HCT116 (cell line): ENCODE measurements at regions not wholly inside any gene's neighbourhood (a gene's known extent, or its start where the extent isn't known, plus 50 kb on each side); places are given as distances from the start of the nearest gene placed in this dataset.

ENCODE experiments used
- ATAC-seq: fragments of 200-7000 bp; cut with Tn5 transposase; 2 replicates; pipeline ENCODE4 v1.9.1; 2020; ENCODE audit warnings: mild to moderate bottlenecking, moderate library complexity
- BruUV-seq: library from RNA; stranded (reverse); fragments of 400-500 nt; replicated peaks from 2 replicates; lab custom pipeline; 2021; lab: Mats Ljungman, UMichigan
- CTCF ChIA-PET: fragments of 300-600 bp; sonication (Branson Sonifier 250); formaldehyde crosslinking; loops from one replicate; lab custom pipeline; 2021; ENCODE audit warnings: antibody characterized with exemption; lab: Charles Lee
- POLR2A ChIA-PET: fragments of 300-600, 350-600 bp; sonication (Branson Sonifier 250); formaldehyde crosslinking; loops from one replicate; lab custom pipeline; 2021; ENCODE audit warnings: antibody characterized with exemption; lab: Charles Lee
- RAD21 ChIA-PET, 2 experiments: fragments of 300-600 bp; sonication (Branson Sonifier 250); formaldehyde crosslinking; loops; one replicate each; lab custom pipeline; 2023; ENCODE audit warnings: low total read pairs in 2 of 2; ENCODE audit not compliant: uncharacterized antibody in 2 of 2, unreplicated experiment in 2 of 2, low non-redundant PET in 1 of 2; lab: Charles Lee
- DNase-seq: peaks from one replicate; pipeline ENCODE4 v3.0.0-alpha.2; 2010; ENCODE audit warnings: low read depth, low spot score
- H2AFZ ChIP-seq: fragments of 200-600 bp; shearing (Covaris generic), sonication (generic); 2 replicates; pipeline ENCODE4 v1.6.1; 2017; ENCODE audit warnings: low read depth, mixed run types, mixed read lengths, antibody characterized with exemption, low read length; ENCODE audit not compliant: poor library complexity, severe bottlenecking
- H3K27ac ChIP-seq: 2 replicates; pipeline ENCODE4 v1.5.1; 2012; ENCODE audit warnings: low read depth, low read length
- H3K27me3 ChIP-seq: fragments of 200-600 bp; sonication (generic); 2 replicates; pipeline ENCODE4 v1.6.1; 2016; ENCODE audit warnings: mixed run types, low read length, mixed read lengths; ENCODE audit not compliant: insufficient read depth
- H3K36me3 ChIP-seq, 2 experiments: fragments of 200-500 bp in 1 of 2; fragments of 200-600 bp in 1 of 2; sonication (Bioruptor generic) in 1 of 2; sonication (generic) in 1 of 2; 2 replicates each; pipeline versions ENCODE4 v1.5.1 to v1.6.1; 2014 to 2016; ENCODE audit warnings: low read length in 2 of 2, inconsistent platforms in 1 of 2, mixed read lengths in 1 of 2, mixed run types in 1 of 2; ENCODE audit not compliant: insufficient read depth in 2 of 2, control insufficient read depth in 1 of 2
- H3K4me1 ChIP-seq, 2 experiments: fragments of 200-600 bp in 1 of 2; sonication (generic) in 1 of 2; 2 replicates each; pipeline versions ENCODE4 v1.5.1 to v1.6.1; 2012 to 2017; ENCODE audit warnings: low read length in 2 of 2, inconsistent platforms in 1 of 2, mild to moderate bottlenecking in 1 of 2, mixed read lengths in 1 of 2, mixed run types in 1 of 2, moderate library complexity in 1 of 2; ENCODE audit not compliant: insufficient read depth in 2 of 2, control insufficient read depth in 1 of 2
- H3K4me2 ChIP-seq: fragments of 200-600 bp; sonication (generic); 2 replicates; pipeline ENCODE4 v1.6.1; 2017; ENCODE audit warnings: mixed run types, low read length, mixed read lengths
- H3K4me3 ChIP-seq, 2 experiments: fragments of 200-600 bp in 1 of 2; sonication (generic) in 1 of 2; replicated peaks in 1 of 2; 2 replicates each; pipeline ENCODE4 v1.5.1; 2011 to 2016; ENCODE audit warnings: low read length in 2 of 2, control low read depth in 1 of 2, low read depth in 1 of 2, mild to moderate bottlenecking in 1 of 2, mixed read lengths in 1 of 2, mixed run types in 1 of 2
- H3K79me2 ChIP-seq: fragments of 200-600 bp; sonication (generic); 2 replicates; pipeline ENCODE4 v1.6.1; 2017; ENCODE audit warnings: mild to moderate bottlenecking, mixed run types, low read length, moderate library complexity, mixed read lengths; ENCODE audit not compliant: insufficient read depth
- H3K9ac ChIP-seq: fragments of 200-600 bp; sonication (generic); 2 replicates; pipeline ENCODE4 v1.6.1; 2016; ENCODE audit warnings: low read length, mixed read lengths
- H3K9me2 ChIP-seq: fragments of 200-600 bp; sonication (generic), shearing (Covaris generic); 2 replicates; pipeline ENCODE4 v1.6.1; 2017; ENCODE audit warnings: mixed run types, mild to moderate bottlenecking, moderate library complexity; ENCODE audit not compliant: insufficient read depth
- H3K9me3 ChIP-seq, 2 experiments: fragments of 200-500 bp in 1 of 2; fragments of 200-600 bp in 1 of 2; sonication (Bioruptor generic) in 1 of 2; sonication (generic) in 1 of 2; 2 replicates each; pipeline ENCODE4 v1.6.1; 2014 to 2017; ENCODE audit warnings: low read length in 2 of 2, mixed read lengths in 2 of 2, inconsistent platforms in 1 of 2, low read depth in 1 of 2, mild to moderate bottlenecking in 1 of 2, mixed run types in 1 of 2, moderate library complexity in 1 of 2; ENCODE audit not compliant: control insufficient read depth in 1 of 2, insufficient read depth in 1 of 2
- H4K20me1 ChIP-seq: fragments of 200-600 bp; sonication (generic), shearing (Covaris generic); 2 replicates; pipeline ENCODE4 v1.6.1; 2017; ENCODE audit warnings: mixed run types, mild to moderate bottlenecking, moderate library complexity; ENCODE audit not compliant: insufficient read depth
- CBX3 ChIP-seq: IDR thresholded peaks from 2 replicates; pipeline ENCODE4 v1.6.1; 2012; ENCODE audit warnings: low read depth
- CTCF ChIP-seq, 3 experiments: fragments of 200-600 bp in 1 of 3; sonication (generic) in 1 of 3; IDR thresholded peaks in 2 of 3; conservative IDR thresholded peaks in 1 of 3; 2 replicates each; pipeline ENCODE4 v1.5.1; 2012 to 2017; ENCODE audit warnings: low read depth in 2 of 3, low read length in 2 of 3, antibody characterized with exemption in 1 of 3, borderline replicate concordance in 1 of 3, control low read depth in 1 of 3, mild to moderate bottlenecking in 1 of 3, mixed read lengths in 1 of 3, mixed run types in 1 of 3, moderate library complexity in 1 of 3; ENCODE audit not compliant: insufficient read depth in 1 of 3
- EGR1 ChIP-seq: IDR thresholded peaks from 2 replicates; pipeline ENCODE4 v1.6.1; 2012; ENCODE audit warnings: low read depth
- EZH2 ChIP-seq: fragments of 200-600 bp; sonication (generic); IDR thresholded peaks from 2 replicates; pipeline ENCODE4 v1.6.1; 2017; ENCODE audit warnings: antibody characterized with exemption, mixed run types
- EZH2phosphoT487 ChIP-seq: fragments of 200-600 bp; IDR thresholded peaks from 2 replicates; pipeline ENCODE4 v1.6.1; 2018; ENCODE audit warnings: antibody characterized with exemption, borderline replicate concordance
- JUND ChIP-seq: IDR thresholded peaks from 2 replicates; pipeline ENCODE4 v1.6.1; 2012
- POLR2AphosphoS5 ChIP-seq: IDR thresholded peaks from 2 replicates; pipeline ENCODE4 v1.6.1; 2011; ENCODE audit warnings: mild to moderate bottlenecking, low read depth, low read length, moderate library complexity
- RAD21 ChIP-seq: IDR thresholded peaks from 2 replicates; pipeline ENCODE4 v1.6.1; 2012; ENCODE audit warnings: low read depth, mild to moderate bottlenecking
- SP1 ChIP-seq: IDR thresholded peaks from 2 replicates; pipeline ENCODE4 v1.6.1; 2012; ENCODE audit warnings: low read depth
- SRF ChIP-seq: IDR thresholded peaks from 2 replicates; pipeline ENCODE4 v1.6.1; 2012; ENCODE audit warnings: low read depth
- TCF7L2 ChIP-seq: IDR thresholded peaks from 2 replicates; pipeline ENCODE4 v1.7.0; 2011; ENCODE audit warnings: borderline replicate concordance, inconsistent platforms; ENCODE audit not compliant: insufficient read depth, insufficient read length; ENCODE audit errors: extremely low read depth
- ZFX ChIP-seq: fragments of 450-650 bp; IDR thresholded peaks from 2 replicates; pipeline ENCODE4 v1.6.1; 2017
- ZNF274 ChIP-seq: fragments of 200-500 bp; sonication (Bioruptor generic); IDR thresholded peaks from 2 replicates; pipeline ENCODE4 v1.6.1; 2014; ENCODE audit warnings: mild to moderate bottlenecking, low read depth, low read length, inconsistent platforms
- intact Hi-C: fragments of 100-400 bp; cut with micrococcal nuclease; formaldehyde crosslinking; loops from 2 replicates; pipeline ENCODE4 v1.10.0; 2022
- TF ChIP-seq, protein P1 (sequence below): IDR thresholded peaks from 2 replicates; pipeline ENCODE4 v1.6.1; 2012; ENCODE audit warnings: low read depth

DNA sequence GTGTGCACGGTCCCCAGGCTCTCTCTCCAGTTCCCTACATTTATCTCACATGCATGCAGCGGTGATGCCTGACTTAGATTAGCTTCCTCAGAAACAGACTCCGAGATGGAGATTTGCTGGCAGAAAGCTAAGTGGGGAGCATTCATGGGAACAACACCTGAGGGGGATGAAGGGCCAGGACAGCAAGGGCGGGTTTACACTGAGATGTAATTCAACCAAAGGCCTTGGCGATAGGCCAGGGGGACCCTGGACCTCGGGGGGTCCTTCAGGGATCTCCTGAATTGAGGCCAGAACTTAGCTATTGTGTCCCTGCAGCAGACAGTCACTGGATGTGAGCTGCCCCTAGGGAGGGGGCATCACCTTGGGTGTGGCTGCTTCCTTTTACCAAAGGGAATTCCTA is 246.1 kb upstream of the CSF3R start:
- intact Hi-C loops = no loop called here

More for the DNA sequence above, 246.1 kb upstream of the CSF3R start:
- Histone ChIP-seq H3K9me3 (no peaks in the 10 kb centered on the region), H4K20me1 (no peaks in the 10 kb centered on the region), H3K9me2 (no peaks in the 10 kb centered on the region), H2AFZ (no peak overlapping the region), H3K4me1 (no peaks in the 10 kb centered on the region), H3K27ac (no peak overlapping the region), H3K27me3 (peaks cover 25% of the 10 kb centered on the region), H3K9ac (no peak overlapping the region), H3K4me2 (no peak overlapping the region), H3K79me2 (no peaks in the 10 kb centered on the region), H3K4me3 (no peak overlapping the region), H3K36me3 (no peaks in the 10 kb centered on the region)
- POLR2A ChIA-PET = no interaction called here
- DNase-seq (no peak), ATAC-seq (no peak)
- CTCF ChIA-PET = no interaction called here
- no TSS peak for BruUV-seq
- RAD21 ChIA-PET = no interaction called here
- TF ChIP-seq TCF7L2 (no peak), EZH2 (no peak), EZH2phosphoT487 (no peak), ZNF274 (no peak), SRF (no peak), JUND (no peak), EGR1 (no peak), CTCF (IDR thresholded peaks at IDR 0.05 in 2 of 3, conservative IDR thresholded peaks at IDR 0.05 in 1 of 3; ENCODE audit: borderline replicate concordance in 1 of 3, insufficient read depth in 1 of 3, low read depth in 2 of 3, low read length in 2 of 3) (no peak), RAD21 (no peak), POLR2AphosphoS5 (no peak), CBX3 (no peak), ZFX (no peak), SP1 (no peak)
- TF ChIP-seq, protein P1, sequence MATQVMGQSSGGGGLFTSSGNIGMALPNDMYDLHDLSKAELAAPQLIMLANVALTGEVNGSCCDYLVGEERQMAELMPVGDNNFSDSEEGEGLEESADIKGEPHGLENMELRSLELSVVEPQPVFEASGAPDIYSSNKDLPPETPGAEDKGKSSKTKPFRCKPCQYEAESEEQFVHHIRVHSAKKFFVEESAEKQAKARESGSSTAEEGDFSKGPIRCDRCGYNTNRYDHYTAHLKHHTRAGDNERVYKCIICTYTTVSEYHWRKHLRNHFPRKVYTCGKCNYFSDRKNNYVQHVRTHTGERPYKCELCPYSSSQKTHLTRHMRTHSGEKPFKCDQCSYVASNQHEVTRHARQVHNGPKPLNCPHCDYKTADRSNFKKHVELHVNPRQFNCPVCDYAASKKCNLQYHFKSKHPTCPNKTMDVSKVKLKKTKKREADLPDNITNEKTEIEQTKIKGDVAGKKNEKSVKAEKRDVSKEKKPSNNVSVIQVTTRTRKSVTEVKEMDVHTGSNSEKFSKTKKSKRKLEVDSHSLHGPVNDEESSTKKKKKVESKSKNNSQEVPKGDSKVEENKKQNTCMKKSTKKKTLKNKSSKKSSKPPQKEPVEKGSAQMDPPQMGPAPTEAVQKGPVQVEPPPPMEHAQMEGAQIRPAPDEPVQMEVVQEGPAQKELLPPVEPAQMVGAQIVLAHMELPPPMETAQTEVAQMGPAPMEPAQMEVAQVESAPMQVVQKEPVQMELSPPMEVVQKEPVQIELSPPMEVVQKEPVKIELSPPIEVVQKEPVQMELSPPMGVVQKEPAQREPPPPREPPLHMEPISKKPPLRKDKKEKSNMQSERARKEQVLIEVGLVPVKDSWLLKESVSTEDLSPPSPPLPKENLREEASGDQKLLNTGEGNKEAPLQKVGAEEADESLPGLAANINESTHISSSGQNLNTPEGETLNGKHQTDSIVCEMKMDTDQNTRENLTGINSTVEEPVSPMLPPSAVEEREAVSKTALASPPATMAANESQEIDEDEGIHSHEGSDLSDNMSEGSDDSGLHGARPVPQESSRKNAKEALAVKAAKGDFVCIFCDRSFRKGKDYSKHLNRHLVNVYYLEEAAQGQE = no peak
